ENCODE measurements at regions not wholly inside any gene's neighbourhood (a gene's known extent, or its start where the extent isn't known, plus 50 kb on each side); places are given as distances from the start of the nearest gene placed in this dataset.

- DNase-seq (ENCODE audit: low read depth): peak; percentile 85
These were observed 151.8 kb upstream of the PTPRM start for GRCh38 chr18:7415081-7415894.

GRCh38 chr18:7417727-7418126 is 149.4 kb upstream of the PTPRM start:
- peak; percentile 56 for DNase-seq (ENCODE audit: low read depth)

- DNase-seq (ENCODE audit: low read depth): no peak
These were observed 137.3 kb upstream of the PTPRM start for GRCh38 chr18:7429831-7430230.

GRCh38 chr18:7436166-7436565 is 130.9 kb upstream of the PTPRM start:
- no peak for DNase-seq (ENCODE audit: low read depth)

- no peak for DNase-seq (ENCODE audit: low read depth)
These were observed 129.2 kb upstream of the PTPRM start for GRCh38 chr18:7437870-7438269.

GRCh38 chr18:7438646-7439045 is 128.5 kb upstream of the PTPRM start:
- DNase-seq (ENCODE audit: low read depth): no peak

GRCh38 chr18:7447318-7448028 is 119.6 kb upstream of the PTPRM start:
- peak; percentile 8 for DNase-seq (ENCODE audit: low read depth)

GRCh38 chr18:7452331-7452730 is 114.8 kb upstream of the PTPRM start:
- DNase-seq (ENCODE audit: low read depth): peak; percentile 3

- no peak for DNase-seq (ENCODE audit: low read depth)
These were observed 112.7 kb upstream of the PTPRM start for GRCh38 chr18:7454429-7454828.

GRCh38 chr18:7456376-7456775 is 110.7 kb upstream of the PTPRM start:
- DNase-seq (ENCODE audit: low read depth): no peak

GRCh38 chr18:7457262-7457661 is 109.9 kb upstream of the PTPRM start:
- DNase-seq (ENCODE audit: low read depth): no peak

GRCh38 chr18:7458884-7459283 is 108.2 kb upstream of the PTPRM start:
- DNase-seq (ENCODE audit: low read depth): no peak

GRCh38 chr18:7459851-7460770 is 107.0 kb upstream of the PTPRM start:
- no peak for DNase-seq (ENCODE audit: low read depth)

- no peak for DNase-seq (ENCODE audit: low read depth)
These were observed 102.7 kb upstream of the PTPRM start for GRCh38 chr18:7464245-7464966.

- no peak for DNase-seq (ENCODE audit: low read depth)
These were observed 100.9 kb upstream of the PTPRM start for GRCh38 chr18:7466190-7466589.

- DNase-seq (ENCODE audit: low read depth): peak; percentile 54
These were observed 99.2 kb upstream of the PTPRM start for GRCh38 chr18:7467708-7468466.

- no peak for DNase-seq (ENCODE audit: low read depth)
These were observed 97.0 kb upstream of the PTPRM start for GRCh38 chr18:7470101-7470500.

GRCh38 chr18:7470503-7470902 is 96.6 kb upstream of the PTPRM start:
- no peak for DNase-seq (ENCODE audit: low read depth)

GRCh38 chr18:7476386-7476785 is 90.7 kb upstream of the PTPRM start:
- no peak for DNase-seq (ENCODE audit: low read depth)

GRCh38 chr18:7479756-7480155 is 87.4 kb upstream of the PTPRM start:
- DNase-seq (ENCODE audit: low read depth): peak; percentile 73

GRCh38 chr18:7480879-7481278 is 86.2 kb upstream of the PTPRM start:
- no peak for DNase-seq (ENCODE audit: low read depth)
